Umbilical cord (tissue), 1 donor: ENCODE measurements at regions not wholly inside any gene's neighbourhood (a gene's known extent, or its start where the extent isn't known, plus 50 kb on each side); places are given as distances from the start of the nearest gene placed in this dataset.

Experiments
- DNase-seq: peaks from one replicate; pipeline ENCODE4 v3.0.0-alpha.2; 2015; ENCODE audit warnings: low spot score

GRCh38 chr2:42874949-42875801, 82.8 kb upstream of the HAAO start:
- peak; percentile 44 for DNase-seq

DNA sequence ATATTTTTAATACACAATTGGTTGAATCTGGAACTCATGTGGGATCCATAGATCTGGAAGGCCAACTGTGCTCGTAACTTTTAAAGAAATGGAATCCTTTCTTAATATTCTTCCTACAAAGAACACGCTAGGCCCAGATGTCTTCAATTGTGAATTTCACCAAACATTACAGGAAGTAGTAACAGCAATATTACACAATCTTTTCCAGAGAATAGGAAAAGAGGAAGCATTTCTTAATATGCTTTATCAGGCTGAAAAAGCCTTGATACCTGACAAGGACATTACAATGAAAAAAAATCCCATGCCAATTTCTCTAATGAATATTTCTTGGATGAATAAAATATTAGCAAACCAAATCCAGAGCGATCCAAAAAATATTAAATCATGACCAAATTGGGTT, 80.3 kb upstream of the HAAO start:
- peak; percentile 26 for DNase-seq

GRCh38 chr2:42871372-42871771, 79.0 kb upstream of the HAAO start:
- no peak for DNase-seq

- no peak for DNase-seq
These were observed 76.5 kb upstream of the HAAO start for GRCh38 chr2:42868874-42869273.

- no peak for DNase-seq
These were observed 75.7 kb upstream of the HAAO start for GRCh38 chr2:42868096-42868495.

DNA sequence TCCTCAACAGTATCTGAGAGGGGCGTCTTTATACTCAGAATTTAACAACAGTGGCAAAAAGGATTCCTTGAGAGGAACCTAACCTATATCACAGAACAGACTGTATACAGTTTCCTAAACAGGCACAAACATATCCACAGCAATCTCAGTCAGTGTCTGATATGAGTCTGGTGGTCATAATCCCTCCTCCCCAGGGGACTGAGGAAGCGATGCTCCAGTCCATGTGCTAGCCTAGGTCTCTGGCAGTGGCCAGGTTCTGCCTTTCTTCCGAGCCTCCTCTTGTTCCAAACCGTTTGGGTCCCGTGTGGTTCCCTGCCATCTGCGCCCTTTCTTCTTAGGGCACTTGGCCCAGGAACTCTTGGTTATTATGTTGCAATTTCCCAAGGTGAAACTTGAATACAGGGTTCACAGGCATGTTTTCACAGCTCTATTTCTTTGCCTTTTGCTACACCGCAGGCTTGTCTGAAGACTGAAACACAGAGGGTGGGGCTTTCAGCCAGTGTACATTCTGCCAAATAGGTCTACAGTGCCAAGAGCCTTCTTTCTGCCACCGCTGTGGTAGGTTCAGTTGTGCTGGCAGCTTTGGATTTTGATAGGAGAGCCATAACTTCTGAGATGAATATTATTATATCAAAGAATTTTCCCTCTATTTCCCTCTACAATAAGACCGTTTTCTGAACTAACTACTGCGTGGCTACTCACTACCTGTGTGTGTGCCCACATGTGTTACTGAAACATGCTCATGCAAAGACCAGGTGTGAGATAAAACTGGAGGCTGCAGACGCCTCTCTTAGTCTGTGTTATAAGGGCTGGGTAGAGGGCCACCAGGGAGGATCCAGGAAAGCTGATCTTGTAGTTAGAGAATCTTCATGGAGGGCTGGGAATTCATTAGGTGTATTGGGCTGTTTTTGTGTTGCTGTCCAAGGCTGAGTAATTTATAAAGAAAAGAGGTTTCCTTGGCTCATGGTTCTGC, 75.0 kb upstream of the HAAO start:
- no peak for DNase-seq

- peak; percentile 87 for DNase-seq
These were observed 73.8 kb upstream of the HAAO start for GRCh38 chr2:42865884-42866881.

DNA sequence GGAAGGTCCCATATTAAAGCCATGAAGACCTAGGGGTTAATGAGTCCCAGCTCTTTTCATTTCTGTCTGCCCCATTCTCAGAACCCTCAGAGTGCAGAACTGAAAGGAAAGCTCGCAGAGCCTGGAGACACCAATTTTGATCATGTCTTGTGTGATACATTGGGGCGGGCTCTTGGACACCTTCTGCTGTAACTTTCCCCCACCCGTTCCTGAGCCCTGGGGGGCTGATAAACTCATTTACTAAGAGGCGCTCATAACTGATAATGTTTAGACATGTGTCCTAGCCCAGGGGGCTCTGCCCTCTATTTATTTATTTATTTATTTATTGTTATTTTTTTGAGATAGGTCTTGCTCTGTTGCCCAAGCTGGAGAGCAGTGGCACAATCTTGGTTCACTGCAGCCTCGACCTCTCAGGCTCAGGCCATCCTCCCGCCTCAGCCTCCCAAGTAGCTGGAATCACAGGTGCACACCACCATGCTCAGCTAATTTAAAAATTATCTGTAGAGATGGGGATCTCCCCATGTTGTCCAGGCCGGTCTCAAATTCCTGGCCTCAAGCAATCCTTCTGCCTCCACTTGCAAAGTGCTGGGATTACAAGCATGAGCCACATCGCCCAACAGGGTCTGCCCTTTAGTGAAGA, 72.4 kb upstream of the HAAO start:
- no peak for DNase-seq

- no peak for DNase-seq
These were observed 71.8 kb upstream of the HAAO start for GRCh38 chr2:42864222-42864621.

DNA sequence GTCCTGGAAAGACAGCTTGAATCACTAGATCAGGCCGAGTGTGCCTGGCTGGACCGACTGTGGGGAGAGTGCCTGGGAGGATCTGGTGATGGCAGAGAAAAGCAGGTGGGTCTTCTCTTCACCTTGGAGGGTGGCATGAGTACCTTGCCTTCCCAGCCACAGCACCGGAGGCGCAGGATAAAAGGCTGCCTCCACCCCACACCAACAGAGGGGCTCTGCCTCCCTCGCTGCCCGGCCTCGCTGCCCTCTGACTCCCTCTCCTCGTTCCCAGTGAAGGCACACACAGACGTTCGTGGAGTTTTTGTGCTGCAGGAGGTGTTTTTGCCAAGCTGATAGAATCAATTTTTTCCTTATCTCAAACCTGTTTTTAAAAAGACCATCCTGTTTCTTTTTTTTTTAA, 71.4 kb upstream of the HAAO start:
- no peak for DNase-seq

- no peak for DNase-seq
These were observed 70.9 kb upstream of the HAAO start for GRCh38 chr2:42863320-42863719.

GRCh38 chr2:42862669-42863185, 70.3 kb upstream of the HAAO start:
- DNase-seq: no peak

GRCh38 chr2:42861321-42861720, 68.9 kb upstream of the HAAO start:
- DNase-seq: no peak

- DNase-seq: no peak
These were observed 68.1 kb upstream of the HAAO start for GRCh38 chr2:42860319-42861094.

DNA sequence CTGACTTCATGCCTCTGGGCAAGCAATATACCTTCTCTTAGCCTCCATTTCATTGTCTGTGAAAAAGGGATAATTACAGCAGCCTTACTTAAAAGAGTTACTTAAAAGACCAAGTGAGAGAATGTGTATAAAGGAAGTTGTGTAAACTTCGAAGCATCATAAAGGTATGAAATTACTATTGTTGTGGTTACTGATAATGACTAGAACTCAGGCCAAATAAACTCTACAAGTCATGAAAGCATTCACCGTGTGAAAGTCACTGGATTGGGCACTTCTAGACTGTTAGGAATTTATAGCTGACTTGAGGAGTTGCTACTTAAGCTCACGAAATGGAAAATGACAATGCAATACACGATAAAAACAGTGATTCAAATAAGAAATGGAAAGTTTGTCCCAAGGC, 67.4 kb upstream of the HAAO start:
- DNase-seq: no peak

DNA sequence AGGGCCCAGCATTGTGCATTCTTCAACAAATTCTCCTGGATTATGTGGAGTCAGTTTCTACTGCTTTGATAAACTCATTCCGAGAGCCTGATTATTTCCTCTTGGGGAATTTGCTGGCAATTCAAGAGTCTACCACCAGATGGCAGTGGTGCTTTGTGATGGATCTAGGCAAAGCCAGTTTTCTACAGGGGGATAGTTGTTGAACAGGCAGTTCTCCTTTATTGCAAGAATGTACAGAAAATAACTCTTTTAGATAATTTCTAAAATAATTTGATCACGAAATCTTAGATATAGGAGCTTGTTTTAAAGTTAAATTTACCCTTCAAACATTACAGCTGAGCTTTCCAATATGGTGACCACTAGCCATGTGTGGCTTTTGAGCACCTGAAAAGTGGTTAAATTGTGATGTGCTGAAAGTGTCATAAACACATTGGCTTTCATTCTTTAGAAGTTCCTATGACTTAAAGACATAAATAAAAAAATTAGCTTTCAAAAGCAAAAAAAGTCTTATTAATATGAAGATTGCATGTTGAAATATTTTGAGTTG, 66.7 kb upstream of the HAAO start:
- peak; percentile 84 for DNase-seq

- DNase-seq: no peak
These were observed 66.0 kb upstream of the HAAO start for GRCh38 chr2:42858140-42859005.

DNA sequence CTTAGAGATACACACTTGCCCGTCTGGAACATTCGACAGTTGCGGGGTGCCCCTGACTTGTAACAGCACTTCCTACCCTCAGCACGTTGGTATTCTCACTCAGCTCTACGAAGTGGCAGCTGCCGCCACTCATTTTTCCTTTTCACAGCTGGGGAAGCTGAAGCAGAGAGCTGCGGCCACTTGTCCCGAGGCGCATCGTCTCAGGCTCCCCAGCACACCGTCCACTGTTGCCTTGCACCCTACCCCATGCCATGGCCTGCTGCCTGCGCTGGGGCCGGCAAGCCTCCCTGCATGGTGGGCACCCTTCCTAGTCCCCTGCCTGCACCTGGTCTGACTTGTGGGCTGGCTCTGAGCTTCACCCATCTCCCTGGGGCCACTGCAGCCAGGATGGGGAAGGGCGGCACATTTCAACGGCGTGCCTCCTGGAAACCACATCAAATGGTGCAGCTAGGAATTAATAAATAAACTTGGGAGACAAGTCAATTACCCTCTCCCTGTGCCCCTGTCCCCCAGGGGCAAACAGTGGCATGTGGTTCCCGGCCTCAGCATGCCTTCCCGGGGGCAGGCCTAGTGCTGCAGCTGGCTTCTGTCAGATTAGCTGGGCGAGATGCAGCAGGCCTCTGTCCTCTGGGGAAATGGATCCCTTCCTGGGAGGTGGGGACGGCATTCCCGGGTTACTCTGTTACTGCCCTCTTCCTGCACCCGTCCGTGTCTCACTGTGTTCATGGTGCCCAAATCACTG, 64.7 kb upstream of the HAAO start:
- DNase-seq: peak; percentile 76
